Amniotic stem cell (primary cell): ENCODE measurements at regions not wholly inside any gene's neighbourhood (a gene's known extent, or its start where the extent isn't known, plus 50 kb on each side); places are given as distances from the start of the nearest gene placed in this dataset.

Experiments used
- DNase-seq: peaks from one replicate; lab custom pipeline; 2025; lab: John Stamatoyannopoulos, UW

DNA sequence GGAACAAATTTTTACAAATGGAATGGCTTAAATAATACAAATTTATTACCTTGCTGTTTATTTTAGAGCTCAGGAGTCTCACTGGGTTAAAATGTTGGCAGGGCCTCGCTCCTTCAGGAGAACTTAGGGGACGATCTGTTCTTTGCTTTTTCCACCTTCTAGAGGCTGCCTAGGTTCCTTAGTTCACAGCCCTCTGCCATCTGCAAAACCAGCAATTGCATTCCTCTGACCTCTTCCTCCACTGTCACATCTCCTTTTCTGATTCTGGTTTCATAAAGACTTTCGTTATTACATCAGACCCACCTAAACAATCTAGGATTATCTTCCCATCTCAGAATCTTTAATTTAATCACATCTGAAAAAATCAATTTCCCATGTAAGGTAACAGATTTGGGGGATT lies 249.6 kb upstream of the SPRY2 start:
- no peak for DNase-seq

- DNase-seq, result no peak
These were observed 245.4 kb upstream of the SPRY2 start for GRCh38 chr13:80586356-80586755.

DNA sequence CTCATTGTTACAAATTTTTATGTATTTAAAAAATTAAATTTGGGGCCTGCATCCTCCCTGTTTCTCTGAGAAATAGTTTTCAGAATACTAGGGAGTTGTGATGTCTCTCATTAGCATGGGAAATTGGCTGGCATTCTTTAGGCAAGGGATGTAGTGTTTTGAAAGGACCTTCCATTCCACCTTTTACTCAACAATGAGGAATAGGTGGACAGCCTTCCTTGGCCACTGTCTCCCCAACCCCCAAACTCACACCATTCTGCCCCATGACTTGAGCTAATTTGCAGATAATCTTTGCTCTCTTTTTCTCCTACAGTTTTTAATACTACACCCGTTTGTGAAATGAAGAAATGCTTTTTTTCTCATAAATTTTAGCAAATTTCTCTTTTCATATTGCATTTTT lies 244.6 kb upstream of the SPRY2 start:
- DNase-seq, result no peak

GRCh38 chr13:80584785-80585184 lies 243.9 kb upstream of the SPRY2 start:
- no peak for DNase-seq

GRCh38 chr13:80584306-80584705 lies 243.4 kb upstream of the SPRY2 start:
- DNase-seq, result no peak

- no peak for DNase-seq
These were observed 237.2 kb upstream of the SPRY2 start for GRCh38 chr13:80577926-80578670.

DNA sequence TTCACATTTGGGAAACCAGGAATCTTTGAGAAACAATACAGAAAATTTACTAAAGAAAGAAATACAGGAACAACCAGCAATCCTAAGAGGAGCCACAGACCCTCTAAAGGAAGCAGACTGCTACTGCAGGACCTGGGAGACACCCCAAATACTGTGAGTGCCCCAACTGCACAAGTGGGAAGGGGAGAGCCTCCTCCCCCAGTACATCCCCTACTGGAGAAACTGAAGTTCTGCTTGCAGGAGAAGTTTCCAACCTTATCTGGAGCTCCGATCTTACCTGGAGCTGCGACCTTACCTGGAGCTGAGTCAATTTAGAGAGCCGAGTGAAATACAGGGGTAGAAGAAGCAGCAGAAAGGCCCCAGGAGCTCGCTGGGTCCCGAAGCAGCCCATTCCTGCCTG lies 236.4 kb upstream of the SPRY2 start:
- no peak for DNase-seq

DNA sequence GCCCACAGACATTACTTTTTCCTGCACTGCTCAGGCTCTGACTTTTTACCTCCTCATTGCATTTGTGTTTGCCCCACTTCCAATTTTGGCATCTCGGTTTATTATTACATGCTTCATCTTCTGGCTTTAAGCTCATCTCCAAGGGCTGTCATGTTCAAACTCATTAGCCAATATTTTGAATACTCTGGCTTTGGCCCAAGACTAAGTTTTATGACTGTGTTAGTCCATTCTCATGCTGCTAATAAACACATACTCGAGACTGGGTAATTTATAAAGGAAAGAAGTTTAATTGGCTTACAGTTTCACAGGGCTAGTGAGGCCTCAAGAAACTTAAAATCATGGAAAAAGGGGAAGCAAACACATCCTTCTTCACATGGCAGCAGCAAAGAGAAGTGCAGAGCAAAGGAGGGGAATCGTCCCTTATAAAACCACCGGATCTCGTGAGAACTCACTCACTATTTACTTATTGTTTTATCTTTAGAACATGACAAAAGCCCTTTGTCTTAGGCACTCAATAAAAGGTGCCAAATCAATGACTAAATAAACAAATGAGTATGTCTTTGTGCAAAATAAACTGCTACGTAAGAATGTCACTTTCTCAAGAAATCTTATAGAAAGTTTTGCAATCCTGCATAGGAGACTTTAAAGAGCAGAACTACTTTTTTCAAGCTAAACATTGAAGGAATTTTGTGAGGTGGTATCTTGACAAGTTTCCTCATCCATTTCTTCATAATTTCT lies 233.4 kb upstream of the SPRY2 start:
- no peak for DNase-seq

GRCh38 chr13:80572923-80573316 lies 232.0 kb upstream of the SPRY2 start:
- DNase-seq, result no peak

- DNase-seq, result no peak
These were observed 231.5 kb upstream of the SPRY2 start for GRCh38 chr13:80572308-80572922.

DNA sequence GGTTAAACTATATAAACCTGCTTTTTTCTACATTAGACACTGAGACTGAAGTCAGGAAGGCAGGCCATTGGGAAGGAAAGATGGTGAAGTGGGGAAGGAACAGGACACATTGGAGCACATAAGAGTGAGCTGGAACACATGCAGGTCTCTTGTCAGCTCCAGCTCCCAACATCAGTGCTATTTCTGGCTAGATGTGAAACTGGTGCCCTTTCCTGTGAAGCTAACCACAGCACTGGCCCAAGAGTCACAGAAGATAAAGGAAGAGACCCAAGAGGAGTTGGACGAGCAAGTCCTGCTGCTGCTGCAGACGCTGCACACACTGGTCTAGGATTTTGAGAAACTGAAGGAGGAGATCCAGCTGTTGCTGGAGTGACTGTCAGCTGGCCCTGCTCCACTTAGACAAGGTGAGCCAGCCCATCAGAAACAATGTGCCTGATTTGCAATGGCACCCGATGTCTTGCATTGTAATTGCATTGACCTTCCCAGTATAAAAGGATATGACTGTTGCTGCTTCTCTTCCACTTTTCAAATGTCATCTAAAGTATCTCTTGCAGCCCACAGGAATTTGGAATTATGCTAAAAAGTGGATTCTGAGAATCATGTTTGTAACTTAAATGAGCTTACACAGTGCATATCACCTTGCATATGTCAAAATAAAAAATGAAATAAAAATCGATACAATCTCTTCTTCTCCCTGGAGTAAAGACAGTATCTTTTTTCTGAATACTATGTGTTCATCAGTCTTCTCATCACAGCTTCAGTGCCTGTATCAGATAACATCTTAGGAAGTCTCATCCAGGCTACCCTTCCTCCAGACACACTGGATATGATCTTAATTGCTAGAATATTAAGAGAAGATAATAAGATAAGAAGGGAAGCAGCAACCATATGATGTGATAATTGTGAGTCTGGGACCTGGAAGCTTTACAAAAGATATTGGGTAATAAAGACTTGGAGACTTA lies 230.7 kb upstream of the SPRY2 start:
- DNase-seq, result no peak

- DNase-seq, result no peak
These were observed 222.5 kb upstream of the SPRY2 start for GRCh38 chr13:80563439-80563838.

DNA sequence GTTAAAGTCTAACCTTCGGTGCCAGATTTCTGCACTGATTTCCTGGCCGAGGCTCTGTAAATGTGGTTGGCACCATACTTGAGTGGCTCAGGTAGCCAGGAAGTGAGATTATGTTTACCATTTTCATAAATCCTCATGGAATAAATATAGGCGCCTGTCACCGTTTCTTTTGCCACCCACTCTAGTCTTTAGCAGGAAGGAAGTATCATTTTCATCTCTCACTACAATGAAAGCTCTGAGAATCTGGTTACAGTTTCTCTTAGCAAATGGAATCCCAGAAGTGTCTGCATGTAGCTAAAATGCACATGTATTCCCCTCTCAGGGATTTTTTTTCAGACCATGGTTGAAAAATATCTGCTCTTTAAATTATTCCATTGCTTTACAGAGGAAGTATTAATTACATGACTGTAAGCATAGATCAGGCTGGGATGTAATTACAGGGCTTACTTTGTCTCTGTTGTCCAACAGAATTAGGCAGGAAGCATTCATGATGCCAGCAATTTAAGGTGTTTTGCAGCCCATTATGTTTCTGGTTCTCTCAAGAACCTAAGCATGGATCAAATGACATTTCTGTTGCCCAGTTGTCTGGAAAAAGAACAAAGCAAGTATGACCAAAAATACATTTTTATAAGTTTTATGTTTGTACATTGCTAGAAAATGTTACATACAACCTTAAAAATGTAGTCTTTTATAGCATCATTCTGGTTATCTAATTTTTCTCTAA lies 221.7 kb upstream of the SPRY2 start:
- DNase-seq, result no peak

DNA sequence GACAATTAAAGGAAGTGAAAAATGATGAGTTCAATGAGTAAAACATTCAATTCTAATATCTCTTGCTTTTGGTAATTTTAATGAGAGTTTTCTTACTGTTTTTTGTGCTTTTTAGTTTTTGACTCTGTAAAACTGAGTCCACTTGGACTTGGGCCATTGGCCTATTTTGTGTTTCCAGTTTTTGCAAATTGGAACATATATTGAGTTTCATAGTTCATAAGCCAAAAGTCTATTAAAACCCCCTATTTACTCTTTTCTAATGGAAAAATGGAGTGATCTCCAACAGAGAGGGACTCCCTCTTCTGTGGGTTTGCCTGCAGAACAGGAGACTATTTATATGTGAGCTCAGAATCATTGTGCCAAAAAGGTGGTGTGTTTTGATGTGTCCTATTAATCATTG lies 219.7 kb upstream of the SPRY2 start:
- no peak for DNase-seq

DNA sequence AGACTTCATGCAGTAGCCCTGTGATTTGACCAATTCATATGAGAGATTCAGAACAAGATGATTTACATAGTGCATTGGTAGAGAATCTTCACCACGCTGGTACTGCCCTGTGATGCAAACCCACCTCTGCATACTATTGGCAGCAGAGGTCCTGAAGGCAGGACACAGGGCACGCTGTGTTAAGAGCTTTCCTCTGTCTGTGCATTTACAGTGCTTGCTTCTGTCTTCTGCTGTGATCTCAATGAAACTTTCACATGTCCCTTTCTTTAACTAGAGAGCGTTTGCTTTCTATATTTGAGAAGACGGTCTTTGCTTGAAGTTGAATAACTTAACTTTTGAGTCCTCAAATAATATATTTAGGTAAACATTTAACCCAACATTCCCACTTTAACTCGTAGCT lies 219.0 kb upstream of the SPRY2 start:
- DNase-seq, result no peak

DNA sequence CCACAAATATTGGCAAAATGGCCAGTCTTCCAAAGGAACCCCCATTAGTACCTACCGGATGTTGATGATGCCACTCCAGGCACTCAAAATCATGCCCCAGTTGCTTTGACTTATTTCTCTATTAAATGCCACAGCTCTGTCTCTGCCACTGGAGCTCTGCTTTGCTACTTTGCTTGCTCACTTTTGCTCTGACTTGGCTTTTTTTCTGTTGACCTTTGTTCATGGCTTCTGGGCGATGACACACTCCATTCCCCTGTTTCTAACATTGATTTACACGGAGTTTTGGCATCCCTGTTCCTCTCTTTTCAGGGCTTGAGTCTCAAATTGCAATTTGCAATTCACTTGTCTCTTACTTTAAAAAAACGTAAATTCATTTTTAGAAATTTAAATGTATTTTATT lies 217.1 kb upstream of the SPRY2 start:
- no peak for DNase-seq

DNA sequence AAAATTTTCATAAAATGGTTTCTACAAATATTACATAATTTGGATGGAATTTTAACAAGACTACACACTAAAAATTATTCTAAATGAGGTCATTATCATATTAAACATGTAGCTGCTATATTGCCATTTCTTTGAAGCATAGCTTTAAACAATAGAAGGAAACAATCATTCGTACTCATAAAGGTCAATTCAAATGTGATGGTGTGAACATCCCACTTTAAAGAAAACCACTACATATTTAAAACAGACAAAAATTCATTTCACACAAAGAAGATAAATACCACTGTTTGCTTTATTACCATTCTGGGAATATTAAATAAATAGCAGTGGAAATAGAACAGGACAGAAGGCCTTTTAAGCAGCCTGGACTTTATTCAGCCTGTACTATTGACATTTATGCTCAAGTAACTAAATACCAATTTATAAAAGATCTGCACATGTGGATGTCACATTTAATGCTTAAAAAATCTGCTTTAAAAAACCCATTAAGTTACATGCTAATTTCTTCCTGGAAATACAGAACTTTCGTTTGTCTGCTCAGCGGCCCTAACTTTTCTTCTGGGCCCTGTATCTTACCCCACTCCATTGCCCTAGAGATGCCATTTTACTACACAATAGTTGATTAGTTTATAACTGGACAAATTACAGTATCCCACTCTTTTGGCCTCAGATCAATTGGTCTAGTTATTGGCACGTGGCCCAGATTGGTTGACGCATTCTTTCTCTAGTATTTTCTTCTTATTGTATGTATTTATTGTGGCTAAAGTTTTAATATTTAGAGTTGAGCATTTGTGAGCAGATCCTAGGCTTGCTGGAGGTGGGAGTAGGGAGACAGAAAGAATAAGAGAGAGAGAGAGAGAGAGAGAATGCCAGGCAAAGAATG lies 215.1 kb upstream of the SPRY2 start:
- DNase-seq, result no peak

GRCh38 chr13:80552851-80553440 lies 212.0 kb upstream of the SPRY2 start:
- no peak for DNase-seq

- DNase-seq, result no peak
These were observed 210.9 kb upstream of the SPRY2 start for GRCh38 chr13:80551650-80552497.
